ENCODE measurements at regions not wholly inside any gene's neighbourhood (a gene's known extent, or its start where the extent isn't known, plus 50 kb on each side); places are given as distances from the start of the nearest gene placed in this dataset.

DNA sequence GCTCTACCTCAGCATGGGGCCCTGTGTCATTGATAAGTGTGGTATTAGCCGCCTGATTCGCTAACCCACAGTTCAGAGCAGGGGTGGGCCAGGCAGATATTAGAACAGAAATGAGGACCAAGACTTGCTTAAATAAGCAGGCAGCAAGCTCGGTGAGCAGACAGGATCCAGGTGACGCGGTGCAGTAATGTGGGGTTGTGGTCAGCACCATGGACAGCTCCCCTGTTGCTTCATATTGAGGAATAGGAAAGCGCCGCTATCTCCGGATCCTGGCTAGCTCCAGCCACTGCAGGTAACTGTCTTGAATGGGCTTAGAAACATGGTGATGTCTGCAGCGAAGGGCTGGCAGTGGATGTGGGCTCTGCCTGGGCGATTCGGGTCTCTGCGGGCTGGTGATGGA is 51.3 kb upstream of the GPR26 start (continued):
- no peak for TF ChIP-seq MAZ (IDR thresholded peaks at IDR 0.05; ENCODE audit: borderline replicate concordance, low read depth, low read length)
- TF ChIP-seq MAZ (CRISPR knock-in tag; IDR thresholded peaks at IDR 0.05; ENCODE audit: low read depth), result peak; percentile 47; the same call in 1 of the 2 replicates
- TF ChIP-seq, protein P1, sequence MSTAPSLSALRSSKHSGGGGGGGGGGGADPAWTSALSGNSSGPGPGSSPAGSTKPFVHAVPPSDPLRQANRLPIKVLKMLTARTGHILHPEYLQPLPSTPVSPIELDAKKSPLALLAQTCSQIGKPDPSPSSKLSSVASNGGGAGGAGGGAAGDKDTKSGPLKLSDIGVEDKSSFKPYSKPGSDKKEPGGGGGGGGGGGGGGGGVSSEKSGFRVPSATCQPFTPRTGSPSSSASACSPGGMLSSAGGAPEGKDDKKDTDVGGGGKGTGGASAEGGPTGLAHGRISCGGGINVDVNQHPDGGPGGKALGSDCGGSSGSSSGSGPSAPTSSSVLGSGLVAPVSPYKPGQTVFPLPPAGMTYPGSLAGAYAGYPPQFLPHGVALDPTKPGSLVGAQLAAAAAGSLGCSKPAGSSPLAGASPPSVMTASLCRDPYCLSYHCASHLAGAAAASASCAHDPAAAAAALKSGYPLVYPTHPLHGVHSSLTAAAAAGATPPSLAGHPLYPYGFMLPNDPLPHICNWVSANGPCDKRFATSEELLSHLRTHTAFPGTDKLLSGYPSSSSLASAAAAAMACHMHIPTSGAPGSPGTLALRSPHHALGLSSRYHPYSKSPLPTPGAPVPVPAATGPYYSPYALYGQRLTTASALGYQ (CRISPR knock-in tag; IDR thresholded peaks at IDR 0.05), result no peak
- TF ChIP-seq SOX13 (IDR thresholded peaks at IDR 0.05), result no peak
- TF ChIP-seq SOX13 (CRISPR knock-in tag; conservative IDR thresholded peaks at IDR 0.05 in 1 of 2, IDR thresholded peaks at IDR 0.05 in 1 of 2), result peak in 1 of 2 experiments; percentile 28; a peak in 1 of 4 replicates
- TF ChIP-seq EED (CRISPR knock-in tag; IDR thresholded peaks at IDR 0.05), result peak; percentile 47; the same call in 1 of the 2 replicates
- TF ChIP-seq YEATS4 (CRISPR knock-in tag; IDR thresholded peaks at IDR 0.05; ENCODE audit: borderline replicate concordance), result no peak
- no peak for TF ChIP-seq TCF12 (IDR thresholded peaks at IDR 0.05)
- no peak for TF ChIP-seq TCF12 (CRISPR knock-in tag; IDR thresholded peaks at IDR 0.05)
- TF ChIP-seq POLR2G (IDR thresholded peaks at IDR 0.05; ENCODE audit: low read depth, low read length), result no peak
- TF ChIP-seq MED1 (CRISPR knock-in tag; IDR thresholded peaks at IDR 0.05), result peak; percentile 62
- TF ChIP-seq HNF1B (CRISPR knock-in tag; IDR thresholded peaks at IDR 0.05), result no peak
- TF ChIP-seq ZNF839 (CRISPR knock-in tag; IDR thresholded peaks at IDR 0.05; ENCODE audit: borderline replicate concordance), result no peak
- TF ChIP-seq MTF2 (CRISPR knock-in tag; IDR thresholded peaks at IDR 0.05; ENCODE audit: borderline replicate concordance), result no peak
- no peak for TF ChIP-seq TRIM24 (CRISPR knock-in tag; IDR thresholded peaks at IDR 0.05)
- TF ChIP-seq, protein P2, sequence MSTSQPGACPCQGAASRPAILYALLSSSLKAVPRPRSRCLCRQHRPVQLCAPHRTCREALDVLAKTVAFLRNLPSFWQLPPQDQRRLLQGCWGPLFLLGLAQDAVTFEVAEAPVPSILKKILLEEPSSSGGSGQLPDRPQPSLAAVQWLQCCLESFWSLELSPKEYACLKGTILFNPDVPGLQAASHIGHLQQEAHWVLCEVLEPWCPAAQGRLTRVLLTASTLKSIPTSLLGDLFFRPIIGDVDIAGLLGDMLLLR (CRISPR knock-in tag; IDR thresholded peaks at IDR 0.05), result no peak
- TF ChIP-seq, protein P3, sequence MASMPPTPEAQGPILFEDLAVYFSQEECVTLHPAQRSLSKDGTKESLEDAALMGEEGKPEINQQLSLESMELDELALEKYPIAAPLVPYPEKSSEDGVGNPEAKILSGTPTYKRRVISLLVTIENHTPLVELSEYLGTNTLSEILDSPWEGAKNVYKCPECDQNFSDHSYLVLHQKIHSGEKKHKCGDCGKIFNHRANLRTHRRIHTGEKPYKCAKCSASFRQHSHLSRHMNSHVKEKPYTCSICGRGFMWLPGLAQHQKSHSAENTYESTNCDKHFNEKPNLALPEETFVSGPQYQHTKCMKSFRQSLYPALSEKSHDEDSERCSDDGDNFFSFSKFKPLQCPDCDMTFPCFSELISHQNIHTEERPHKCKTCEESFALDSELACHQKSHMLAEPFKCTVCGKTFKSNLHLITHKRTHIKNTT (CRISPR knock-in tag; IDR thresholded peaks at IDR 0.05), result no peak
- no peak for TF ChIP-seq KDM5B (CRISPR knock-in tag; IDR thresholded peaks at IDR 0.05; ENCODE audit: borderline replicate concordance)
- no peak for TF ChIP-seq KAT7 (CRISPR knock-in tag; IDR thresholded peaks at IDR 0.05; ENCODE audit: borderline replicate concordance)
- peak; percentile 63; the same call in 1 of the 2 replicates for TF ChIP-seq ZNF772 (CRISPR knock-in tag; IDR thresholded peaks at IDR 0.05)
- no peak for TF ChIP-seq PLRG1 (conservative IDR thresholded peaks at IDR 0.05)
- TF ChIP-seq SALL2 (CRISPR knock-in tag; IDR thresholded peaks at IDR 0.05), result no peak
- no peak for TF ChIP-seq TARDBP (CRISPR knock-in tag; IDR thresholded peaks at IDR 0.05)
- no peak for TF ChIP-seq NFE2 (CRISPR knock-in tag; IDR thresholded peaks at IDR 0.05)
- TF ChIP-seq ZNF614 (CRISPR knock-in tag; IDR thresholded peaks at IDR 0.05; ENCODE audit: borderline replicate concordance), result no peak
- TF ChIP-seq ZNF841 (CRISPR knock-in tag; IDR thresholded peaks at IDR 0.05; ENCODE audit: borderline replicate concordance), result no peak

Data from HepG2 (cell line).